AG04450 (cell line): ENCODE measurements at regions not wholly inside any gene's neighbourhood (a gene's known extent, or its start where the extent isn't known, plus 50 kb on each side); places are given as distances from the start of the nearest gene placed in this dataset. TPM values are rescaled to one million over a fixed set of nuclear protein-coding genes. Genes with fewer than 3 reads are reported as not detected.

ENCODE experiments used
- CTCF ChIA-PET: fragments of 300-600, 350-600 bp; formaldehyde crosslinking; extraction: SDS; loops from one replicate; lab custom pipeline; 2022; ENCODE audit warnings: antibody characterized with exemption, inconsistent platforms; lab: Charles Lee
- POLR2A ChIA-PET: fragments of 350-600 bp; formaldehyde crosslinking; extraction: SDS; loops from one replicate; lab custom pipeline; 2021; ENCODE audit warnings: antibody characterized with exemption, inconsistent platforms; lab: Yijun Ruan, JAX
- DNase-seq: peaks from one replicate; pipeline ENCODE4 v3.0.0-alpha.2; 2011; ENCODE audit warnings: low read depth, low spot score
- H3K27ac ChIP-seq: one replicate; pipeline ENCODE4 v1.5.1; 2012; ENCODE audit warnings: low read depth, low read length, control low read depth
- H3K27me3 ChIP-seq: one replicate; pipeline ENCODE4 v1.6.0; 2012; ENCODE audit warnings: low read length; ENCODE audit not compliant: control insufficient read depth, insufficient read depth
- H3K4me3 ChIP-seq: 2 replicates; pipeline ENCODE4 v1.5.1; 2011; ENCODE audit warnings: mild to moderate bottlenecking, low read depth, low read length, control low read depth
- H3K9me3 ChIP-seq: 2 replicates; pipeline ENCODE4 v1.5.1; 2012; ENCODE audit warnings: low read length; ENCODE audit not compliant: control insufficient read depth, insufficient read depth
- CTCF ChIP-seq: IDR thresholded peaks from 2 replicates; pipeline ENCODE4 v1.5.1; 2011; ENCODE audit warnings: low read depth, low read length, control low read depth, inconsistent platforms
- small RNA-seq: library from RNA; depleted of rRNA; stranded (forward); fragments of <200 nt; gene quantifications from one replicate; pipeline ENCODE3, GENCODE V24; 2012; ENCODE audit warnings: low read depth; ENCODE audit not compliant: insufficient read length

DNA sequence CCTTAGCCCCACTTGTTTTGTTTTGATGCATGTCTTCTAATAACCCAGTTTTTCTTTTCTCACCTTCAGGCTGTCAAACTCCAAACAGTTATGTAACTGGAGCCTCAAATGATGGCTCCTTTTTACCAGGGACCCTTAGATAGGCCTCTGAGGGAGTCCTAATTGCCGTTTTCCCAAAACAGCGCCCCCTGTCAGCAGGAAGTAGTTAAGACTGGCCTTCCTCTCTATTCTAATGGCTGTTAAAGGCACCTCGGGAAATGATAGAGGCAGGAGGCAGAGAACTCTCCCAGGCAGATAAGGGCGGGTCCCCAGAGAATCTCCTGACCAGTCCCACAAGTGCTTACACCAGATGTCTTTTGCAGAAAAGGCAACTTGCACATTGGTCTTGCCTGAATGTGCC lies 123.2 kb downstream of the KCNS3 start:
- H3K9me3 ChIP-seq, result no peaks in the 10 kb centered on the region; the same call in 1 of the 2 replicates
- no peaks in the 10 kb centered on the region for H3K27me3 ChIP-seq
- POLR2A ChIA-PET, result no interaction called here
- no peak for DNase-seq
- CTCF ChIA-PET, result no interaction called here
- H3K4me3 ChIP-seq, result no peak overlapping the region
- TF ChIP-seq CTCF, result peak; percentile 7; the same call in 1 of the 2 replicates
- H3K27ac ChIP-seq, result no peak overlapping the region

DNA sequence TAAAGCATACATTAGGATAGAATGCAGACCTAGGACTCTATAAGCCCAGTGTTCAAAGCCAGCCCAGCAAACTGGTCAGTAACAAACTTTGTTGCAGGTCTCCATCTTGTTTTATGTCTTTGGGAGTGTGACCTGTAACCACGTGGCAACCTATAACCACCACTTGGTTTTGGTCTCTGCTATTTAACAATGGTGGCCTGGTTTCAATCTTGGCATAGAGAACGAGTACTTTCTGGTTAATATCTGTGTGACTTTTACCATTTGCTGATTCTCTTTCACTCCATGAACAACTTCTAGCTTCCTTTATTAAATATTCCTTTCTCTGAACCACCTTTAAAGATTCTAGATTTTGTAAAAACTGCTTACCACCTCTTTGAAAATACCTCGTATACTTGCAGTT lies 118.5 kb downstream of the KCNS3 start:
- CTCF ChIA-PET, result no interaction called here

DNA sequence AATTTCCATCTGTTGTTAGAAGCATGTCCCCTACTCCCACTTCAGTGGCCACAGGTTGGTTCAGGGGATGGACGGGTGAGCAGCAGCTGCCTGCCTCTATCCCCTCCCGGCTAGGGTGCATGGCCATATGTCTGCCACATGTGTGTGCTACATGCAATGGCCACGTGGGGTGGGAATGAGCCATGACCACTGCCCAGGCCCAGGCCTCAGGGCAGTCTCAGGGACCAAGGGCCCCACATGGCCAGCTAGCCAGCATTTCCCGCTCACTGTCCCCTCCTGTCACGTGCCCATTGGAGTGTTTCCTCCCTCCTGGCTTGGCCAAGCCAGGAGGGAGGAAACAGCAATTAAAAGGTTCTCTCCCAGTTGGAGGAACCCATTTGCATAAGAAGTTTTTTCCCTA lies 117.1 kb downstream of the KCNS3 start:
- Histone ChIP-seq H3K27me3 (no peaks in the 10 kb centered on the region), H3K9me3 (0 out of 2 replicates have a peak, but pooled peaks cover 4% of the 10 kb centered on the region), H3K27ac (no peak overlapping the region), H3K4me3 (no peak overlapping the region)
- no peak for TF ChIP-seq CTCF
- CTCF ChIA-PET, result interaction anchor here (1.1 kb wide), 1 partner anchor 154 kb away, joined by 3 read pairs; no protein-coding TSS in a partner anchor
- DNase-seq, result no peak
- POLR2A ChIA-PET, result interaction anchor here (0.6 kb wide), 1 partner anchor 1650 kb away, joined by 3 read pairs; no protein-coding TSS in a partner anchor

More for the DNA sequence above, 118.5 kb downstream of the KCNS3 start:
- no peak for TF ChIP-seq CTCF
- no peak for DNase-seq
- no peak overlapping the region for H3K27ac ChIP-seq
- H3K9me3 ChIP-seq, result peaks cover 4% of the 10 kb centered on the region; the same call in 1 of the 2 replicates
- no peaks in the 10 kb centered on the region for H3K27me3 ChIP-seq
- no peak overlapping the region for H3K4me3 ChIP-seq
- POLR2A ChIA-PET, result no interaction called here

Small RNA genes in the stretch of these regions (small RNA-seq; reads per million reads assigned to genes)
- not detected for gene RF00561
